ENCODE measurements at regions not wholly inside any gene's neighbourhood (a gene's known extent, or its start where the extent isn't known, plus 50 kb on each side); places are given as distances from the start of the nearest gene placed in this dataset.

DNA sequence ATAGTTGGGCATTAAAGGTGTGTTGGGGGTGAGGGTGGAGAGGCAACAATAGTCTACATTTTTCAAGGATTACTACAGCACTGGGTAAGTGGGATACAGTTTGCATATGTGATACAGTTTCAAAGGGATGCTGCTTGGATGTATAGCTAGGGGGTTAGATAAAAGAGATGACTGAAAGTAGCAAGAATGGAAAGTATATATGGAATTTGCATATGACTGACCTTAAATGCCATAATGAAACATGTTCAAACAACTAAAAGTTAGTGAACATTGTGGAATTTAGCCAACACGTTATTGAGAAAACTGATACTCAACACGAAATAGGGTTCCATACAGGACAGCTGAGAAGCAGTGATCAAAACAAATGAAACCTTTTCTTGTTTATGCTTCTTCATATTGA lies 124.8 kb upstream of the CHRM3 start:
- no peak overlapping the region for H3K4me3 ChIP-seq
- H3K27ac ChIP-seq, result no peak overlapping the region
- 79 to 80% methylated on average over 2 of the region's 2 CpGs for WGBS, 2 donors
- no peaks in the 10 kb centered on the region for H3K27me3 ChIP-seq
- H3K9me3 ChIP-seq, result no peaks in the 10 kb centered on the region
- no peaks in the 10 kb centered on the region for H3K36me3 ChIP-seq
- DNase-seq (no peak), ATAC-seq (ENCODE audit: low FRiP score in 2 of 2) (no peak)
- TF ChIP-seq POLR2AphosphoS5 (IDR thresholded peaks at IDR 0.05) (no peak), CTCF (IDR thresholded peaks at IDR 0.05) (no peak), EP300 (IDR thresholded peaks at IDR 0.05) (no peak), POLR2A (IDR thresholded peaks at IDR 0.05) (no peak)
- H3K4me1 ChIP-seq, result no peaks in the 10 kb centered on the region

DNA sequence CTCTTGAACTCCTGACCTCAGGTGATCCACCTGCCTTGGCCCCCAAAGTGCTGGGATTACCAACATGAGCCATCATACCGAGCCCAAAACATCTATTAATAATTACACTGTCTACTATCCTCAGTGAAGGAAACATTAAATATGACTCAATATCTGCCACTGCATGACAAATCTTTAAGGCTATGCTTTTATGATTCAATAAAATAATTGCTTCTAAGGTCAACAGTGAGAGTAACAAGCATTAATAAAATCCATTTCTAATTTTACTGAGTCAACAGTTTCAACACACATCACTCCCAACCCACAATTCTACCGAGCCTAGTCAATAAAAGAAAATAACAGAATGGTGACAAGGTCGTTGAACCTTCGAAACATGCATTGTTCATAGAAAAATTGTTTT lies 125.5 kb upstream of the CHRM3 start:
- 86 to 89% methylated on average over 4 of the region's 4 CpGs for WGBS, 2 donors
- Histone ChIP-seq H3K27ac (no peak overlapping the region), H3K4me1 (no peaks in the 10 kb centered on the region), H3K4me3 (no peak overlapping the region), H3K27me3 (no peaks in the 10 kb centered on the region), H3K36me3 (no peaks in the 10 kb centered on the region), H3K9me3 (no peaks in the 10 kb centered on the region)
- ATAC-seq (ENCODE audit: low FRiP score in 2 of 2) (no peak), DNase-seq (no peak)
- TF ChIP-seq EP300 (IDR thresholded peaks at IDR 0.05), result no peak
- TF ChIP-seq CTCF (IDR thresholded peaks at IDR 0.05), result no peak
- no peak for TF ChIP-seq POLR2AphosphoS5 (IDR thresholded peaks at IDR 0.05)
- no peak for TF ChIP-seq POLR2A (IDR thresholded peaks at IDR 0.05)

- Histone ChIP-seq H3K36me3 (no peaks in the 10 kb centered on the region), H3K27ac (no peak overlapping the region), H3K9me3 (no peaks in the 10 kb centered on the region), H3K4me3 (no peak overlapping the region), H3K27me3 (no peaks in the 10 kb centered on the region), H3K4me1 (no peaks in the 10 kb centered on the region)
- TF ChIP-seq POLR2A (IDR thresholded peaks at IDR 0.05) (no peak), POLR2AphosphoS5 (IDR thresholded peaks at IDR 0.05) (no peak), CTCF (IDR thresholded peaks at IDR 0.05) (no peak), EP300 (IDR thresholded peaks at IDR 0.05) (no peak)
- DNase-seq (peak in 1 of 2 donors; percentile 74), ATAC-seq (ENCODE audit: low FRiP score in 2 of 2) (no peak)
- 90 to 92% methylated on average over 13 to 22 of the region's 22 CpGs for WGBS, 2 donors
Observed at GRCh38 chr1:239255628-239256160, 130.7 kb upstream of the CHRM3 start.

- Histone ChIP-seq H3K4me3 (no peak overlapping the region), H3K9me3 (no peaks in the 10 kb centered on the region), H3K27ac (no peak overlapping the region), H3K36me3 (no peaks in the 10 kb centered on the region), H3K27me3 (no peaks in the 10 kb centered on the region), H3K4me1 (no peaks in the 10 kb centered on the region)
- TF ChIP-seq POLR2A (IDR thresholded peaks at IDR 0.05), result no peak
- TF ChIP-seq CTCF (IDR thresholded peaks at IDR 0.05), result no peak
- no peak for TF ChIP-seq EP300 (IDR thresholded peaks at IDR 0.05)
- no peak for TF ChIP-seq POLR2AphosphoS5 (IDR thresholded peaks at IDR 0.05)
- DNase-seq (no peak), ATAC-seq (ENCODE audit: low FRiP score in 2 of 2) (no peak)
- WGBS, 2 donors, result 83 to 87% methylated on average over 4 of the region's 4 CpGs
Observed at GRCh38 chr1:239254999-239255398, 131.4 kb upstream of the CHRM3 start.

GRCh38 chr1:239253032-239253431 lies 133.3 kb upstream of the CHRM3 start:
- ATAC-seq (ENCODE audit: low FRiP score in 2 of 2), result no peak
- Histone ChIP-seq H3K36me3 (no peaks in the 10 kb centered on the region), H3K27me3 (no peaks in the 10 kb centered on the region), H3K9me3 (no peaks in the 10 kb centered on the region), H3K4me1 (no peaks in the 10 kb centered on the region), H3K27ac (no peak overlapping the region), H3K4me3 (no peak overlapping the region)
- DNase-seq, result no peak
- TF ChIP-seq EP300 (IDR thresholded peaks at IDR 0.05) (no peak), POLR2A (IDR thresholded peaks at IDR 0.05) (no peak), POLR2AphosphoS5 (IDR thresholded peaks at IDR 0.05) (no peak), CTCF (IDR thresholded peaks at IDR 0.05) (no peak)
- 34 to 36% methylated on average over 3 of the region's 3 CpGs for WGBS, 2 donors

Measured in upper lobe of left lung (tissue), 6 donors.